HepG2 (cell line): ENCODE measurements at regions not wholly inside any gene's neighbourhood (a gene's known extent, or its start where the extent isn't known, plus 50 kb on each side); places are given as distances from the start of the nearest gene placed in this dataset.

Experiments
- ATAC-seq: fragments of 200-7000 bp; cut with Tn5 transposase; 3 replicates; pipeline ENCODE4 v1.9.1; 2020; ENCODE audit warnings: mild to moderate bottlenecking, moderate library complexity
- BruUV-seq: library from RNA; stranded (reverse); fragments of 400-500 nt; replicated peaks from 2 replicates; lab custom pipeline; 2021; lab: Mats Ljungman, UMichigan
- CTCF ChIA-PET: fragments of 300-600 bp; formaldehyde crosslinking; extraction: SDS; loops from one replicate; lab custom pipeline; 2021; ENCODE audit warnings: low total read pairs, inconsistent platforms, low intra/inter-chr PET ratio; lab: Yijun Ruan, JAX
- POLR2A ChIA-PET: fragments of 350-600 bp; sonication (Branson Sonifier 250); formaldehyde crosslinking; loops from one replicate; lab custom pipeline; 2020; ENCODE audit warnings: antibody characterized with exemption, inconsistent platforms; lab: Yijun Ruan, JAX
- DNase-seq: peaks from one replicate; pipeline ENCODE4 v3.0.0-alpha.2; 2015; ENCODE audit warnings: low spot score
- FAIRE-seq: peaks from 3 replicates; lab custom pipeline; 2011; peaks lifted over from hg19 to GRCh38; lab: Jason Lieb, UNC
- H2AFZ ChIP-seq: one replicate; pipeline ENCODE4 v1.6.1; 2011; ENCODE audit warnings: low read length, inconsistent platforms
- H3K27ac ChIP-seq: fragments of 300-600 bp; 3 replicates; pipeline ENCODE4 v1.8.0; 2011; ENCODE audit warnings: mixed run types, mild to moderate bottlenecking, mixed read lengths, low read length, inconsistent platforms; ENCODE audit not compliant: insufficient read depth; ENCODE audit errors: extremely low read length
- H3K27me3 ChIP-seq, 2 experiments: fragments of 200-600 bp in 1 of 2; 2 replicates in 1 of 2; 3 replicates in 1 of 2; pipeline versions ENCODE4 v1.6.0 to v1.8.0; 2011; ENCODE audit warnings: low read length in 2 of 2, mild to moderate bottlenecking in 2 of 2, moderate library complexity in 2 of 2, inconsistent platforms in 1 of 2; ENCODE audit not compliant: insufficient read depth in 2 of 2, control insufficient read depth in 1 of 2
- H3K36me3 ChIP-seq, 2 experiments: fragments of 200-600 bp in 1 of 2; replicated peaks in 1 of 2; 2 replicates in 1 of 2; 3 replicates in 1 of 2; pipeline versions ENCODE4 v1.5.1 to v1.8.0; 2011; ENCODE audit warnings: low read length in 2 of 2, inconsistent platforms in 1 of 2; ENCODE audit not compliant: insufficient read depth in 2 of 2, control insufficient read depth in 1 of 2
- H3K4me1 ChIP-seq: 2 replicates; pipeline ENCODE4 v1.5.1; 2012; ENCODE audit warnings: low read length, inconsistent platforms; ENCODE audit not compliant: insufficient read depth
- H3K4me2 ChIP-seq: 2 replicates; pipeline ENCODE4 v1.6.0; 2011; ENCODE audit warnings: low read depth, low read length, inconsistent platforms
- H3K4me3 ChIP-seq, 3 experiments: fragments of 200-600 bp in 1 of 3; sonication (generic), shearing (Covaris generic) in 1 of 3; replicated peaks in 1 of 3; 2 replicates each; pipeline ENCODE4 v1.5.1; 2011 to 2016; ENCODE audit warnings: low read length in 3 of 3, inconsistent platforms in 2 of 3, low read depth in 2 of 3, mild to moderate bottlenecking in 2 of 3, control low read depth in 1 of 3, mixed read lengths in 1 of 3; ENCODE audit not compliant: insufficient read depth in 1 of 3
- H3K79me2 ChIP-seq: one replicate; pipeline ENCODE4 v1.6.1; 2011; ENCODE audit warnings: low read length, inconsistent platforms; ENCODE audit not compliant: insufficient read depth
- H3K9ac ChIP-seq: 2 replicates; pipeline ENCODE4 v1.6.0; 2011; ENCODE audit warnings: mild to moderate bottlenecking, low read depth, low read length, inconsistent platforms; ENCODE audit not compliant: insufficient read depth
- H3K9me3 ChIP-seq: 2 replicates; pipeline ENCODE4 v1.5.1; 2012; ENCODE audit warnings: mild to moderate bottlenecking, low read length
- H4K20me1 ChIP-seq: 2 replicates; pipeline ENCODE4 v1.6.0; 2011; ENCODE audit warnings: inconsistent platforms, mild to moderate bottlenecking, low read length, moderate library complexity; ENCODE audit not compliant: insufficient read depth
- ARHGAP35 ChIP-seq: sonication (generic); formaldehyde crosslinking; IDR thresholded peaks from 2 replicates; pipeline ENCODE4 v1.9.0; 2022; ENCODE audit warnings: mild to moderate bottlenecking, inconsistent platforms, moderate library complexity, missing genetic modification reagents, borderline replicate concordance
- CREBL2 ChIP-seq: sonication (generic); formaldehyde crosslinking; IDR thresholded peaks from 2 replicates; pipeline ENCODE4 v1.8.1; 2023; ENCODE audit warnings: missing genetic modification reagents, mild to moderate bottlenecking, borderline replicate concordance
- GLMP ChIP-seq: sonication (generic); formaldehyde crosslinking; IDR thresholded peaks from 2 replicates; pipeline ENCODE4 v1.9.0; 2021; ENCODE audit warnings: missing genetic modification reagents, mild to moderate bottlenecking, borderline replicate concordance
- GRHL1 ChIP-seq: sonication (generic); formaldehyde crosslinking; conservative IDR thresholded peaks from 2 replicates; pipeline ENCODE4 v1.8.0; 2022; ENCODE audit warnings: missing genetic modification reagents
- NCOA2 ChIP-seq: sonication (generic); formaldehyde crosslinking; IDR thresholded peaks from 2 replicates; pipeline ENCODE4 v1.8.0; 2022; ENCODE audit warnings: inconsistent platforms
- PBX3 ChIP-seq: sonication (generic); formaldehyde crosslinking; IDR thresholded peaks from 2 replicates; pipeline ENCODE4 v1.8.1; 2023; ENCODE audit warnings: missing genetic modification reagents, inconsistent platforms, borderline replicate concordance
- PCBP2 ChIP-seq: fragments of 200-400 bp; formaldehyde crosslinking; optimal IDR thresholded peaks from 2 replicates; pipeline ENCODE3; 2018; ENCODE audit warnings: low read length, low read depth; ENCODE audit not compliant: poor library complexity, severe bottlenecking
- SOX6 ChIP-seq, 2 experiments: fragments of 450-650 bp in 1 of 2; sonication (generic) in 1 of 2; formaldehyde crosslinking in 1 of 2; IDR thresholded peaks; 2 replicates each; pipeline versions ENCODE4 v1.4.0 to v1.6.1; 2017 to 2020; ENCODE audit warnings: antibody characterized with exemption in 1 of 2, mild to moderate bottlenecking in 1 of 2, missing genetic modification reagents in 1 of 2
- SP2 ChIP-seq: sonication (generic); formaldehyde crosslinking; IDR thresholded peaks from 2 replicates; pipeline ENCODE4 v1.5.1; 2020; ENCODE audit warnings: mild to moderate bottlenecking, missing genetic modification reagents
- SRSF9 ChIP-seq: fragments of 200-400 bp; formaldehyde crosslinking; IDR thresholded peaks from 2 replicates; pipeline ENCODE4 v1.6.1; 2018; ENCODE audit warnings: borderline replicate concordance, mild to moderate bottlenecking, low read depth, low read length; ENCODE audit not compliant: insufficient read depth, poor library complexity, severe bottlenecking
- ZBTB7A ChIP-seq: sonication (generic); formaldehyde crosslinking; IDR thresholded peaks from 2 replicates; pipeline ENCODE4 v1.8.0; 2022; ENCODE audit warnings: mild to moderate bottlenecking, missing genetic modification reagents
- ZFP41 ChIP-seq: sonication (generic); formaldehyde crosslinking; IDR thresholded peaks from 2 replicates; pipeline ENCODE4 v1.4.0; 2020; ENCODE audit warnings: mild to moderate bottlenecking, missing genetic modification reagents, borderline replicate concordance
- ZNF10 ChIP-seq: sonication (generic); formaldehyde crosslinking; IDR thresholded peaks from 2 replicates; pipeline ENCODE4 v1.4.0; 2020; ENCODE audit warnings: mild to moderate bottlenecking, low read depth, missing genetic modification reagents, borderline replicate concordance
- ZNF121 ChIP-seq: sonication (generic); formaldehyde crosslinking; IDR thresholded peaks from 2 replicates; pipeline ENCODE4 v1.5.0; 2020; ENCODE audit warnings: mild to moderate bottlenecking, missing genetic modification reagents
- ZNF3 ChIP-seq: IDR thresholded peaks from 2 replicates; pipeline ENCODE4 v1.7.0; 2017; ENCODE audit warnings: inconsistent platforms
- ZNF580 ChIP-seq: IDR thresholded peaks from 2 replicates; pipeline ENCODE4 v1.6.1; 2016; ENCODE audit warnings: low read depth, borderline replicate concordance
- WGBS: methylation state at CpG from one replicate; pipeline ENCODE4 v1.1.6; 2017; ENCODE audit warnings: low lambda C conversion rate; 5-methylcytosine and 5-hydroxymethylcytosine counted together
- in situ Hi-C: cut with HindIII; loops from 2 replicates; pipeline ENCODE4 v1.10.0; 2017; ENCODE audit warnings: low pct_unique_long_range_greater_than_20kb; ENCODE audit not compliant: extremely low pct_ligation_motif_present
- intact Hi-C: fragments of 100-400 bp; cut with micrococcal nuclease; formaldehyde crosslinking; loops from one replicate; pipeline ENCODE4 v1.10.0; 2022; ENCODE audit not compliant: unreplicated experiment

GRCh38 chr12:69106482-69107118, 132.8 kb upstream of the CPSF6 start:
- H3K4me3 ChIP-seq, result no peak overlapping the region
- BruUV-seq, result no TSS peak
- no peaks in the 10 kb centered on the region for H3K27me3 ChIP-seq
- H3K9me3 ChIP-seq, result no peaks in the 10 kb centered on the region
- ATAC-seq, result no peak
- H3K4me1 ChIP-seq, result peaks cover 9% of the 10 kb centered on the region
- H2AFZ ChIP-seq, result no peak overlapping the region
- no peaks in the 10 kb centered on the region for H3K79me2 ChIP-seq
- in situ Hi-C loops (no loop called here), intact Hi-C loops (no loop called here)
- FAIRE-seq, result no peak
- no peak overlapping the region for H3K27ac ChIP-seq
- ChIA-PET CTCF (no interaction called here), POLR2A (no interaction called here)
- no peak overlapping the region for H3K9ac ChIP-seq
- no peak overlapping the region for H3K4me2 ChIP-seq
- WGBS, result 84% methylated on average over 2 of the region's 2 CpGs
- H3K36me3 ChIP-seq, result no peaks in the 10 kb centered on the region
- H4K20me1 ChIP-seq, result no peaks in the 10 kb centered on the region
- no peak for TF ChIP-seq PCBP2
- TF ChIP-seq ARHGAP35, result no peak
- TF ChIP-seq ZNF580 (CRISPR knock-in tag), result no peak
- TF ChIP-seq PBX3 (CRISPR knock-in tag), result no peak
- TF ChIP-seq ZNF121 (CRISPR knock-in tag), result no peak
- no peak for TF ChIP-seq SOX6 (IDR thresholded peaks at IDR 0.05)
- no peak for TF ChIP-seq SOX6 (CRISPR knock-in tag; IDR thresholded peaks at IDR 0.05)
- TF ChIP-seq ZNF3 (CRISPR knock-in tag), result no peak
- TF ChIP-seq ZBTB7A (CRISPR knock-in tag), result no peak
- TF ChIP-seq GRHL1 (CRISPR knock-in tag), result no peak
- TF ChIP-seq GLMP (CRISPR knock-in tag), result no peak
- TF ChIP-seq ZNF10 (CRISPR knock-in tag), result no peak
- TF ChIP-seq SRSF9, result no peak
- TF ChIP-seq CREBL2 (CRISPR knock-in tag), result no peak
- no peak for TF ChIP-seq NCOA2 (CRISPR knock-in tag)
- TF ChIP-seq SP2, result no peak
- TF ChIP-seq ZFP41 (CRISPR knock-in tag), result no peak
- no peak for DNase-seq
